IMR-90 (cell line): ENCODE measurements at regions not wholly inside any gene's neighbourhood (a gene's known extent, or its start where the extent isn't known, plus 50 kb on each side); places are given as distances from the start of the nearest gene placed in this dataset.

Experiments used
- ATAC-seq: fragments of 200-7000 bp; cut with Tn5 transposase; 2 replicates; pipeline ENCODE4 v1.9.1; 2020; ENCODE audit warnings: low read depth, mild to moderate bottlenecking, moderate library complexity
- BruUV-seq: library from RNA; stranded (reverse); fragments of 400-500 nt; replicated peaks from 2 replicates; lab custom pipeline; 2021; lab: Mats Ljungman, UMichigan
- CTCF ChIA-PET: fragments of 300-600 bp; formaldehyde crosslinking; extraction: SDS; loops from one replicate; lab custom pipeline; 2021; ENCODE audit warnings: antibody characterized with exemption; lab: Yijun Ruan, JAX
- POLR2A ChIA-PET: fragments of 300-600 bp; sonication (Branson Sonifier 250); formaldehyde crosslinking; loops from one replicate; lab custom pipeline; 2022; ENCODE audit warnings: antibody characterized with exemption; ENCODE audit not compliant: unreplicated experiment; lab: Charles Lee
- DNase-seq: peaks from one replicate; pipeline ENCODE4 v3.0.0; 2013
- H2AFZ ChIP-seq: replicated peaks from 2 replicates; pipeline ENCODE3; 2013; ENCODE audit warnings: low read length, mild to moderate bottlenecking; ENCODE audit not compliant: poor library complexity
- H2AK5ac ChIP-seq: 2 replicates; pipeline ENCODE4 v1.6.1; 2013; ENCODE audit warnings: low read depth, low read length, inconsistent platforms
- H2AK9ac ChIP-seq: replicated peaks from 2 replicates; pipeline ENCODE3; 2013; ENCODE audit warnings: mild to moderate bottlenecking, low read depth, low read length, moderate library complexity; ENCODE audit not compliant: poor library complexity
- H2BK120ac ChIP-seq: 2 replicates; pipeline ENCODE4 v1.6.1; 2013; ENCODE audit warnings: low read depth, low read length, inconsistent platforms
- H2BK15ac ChIP-seq: 3 replicates; pipeline ENCODE4 v1.6.1; 2013; ENCODE audit warnings: low read depth, low read length, inconsistent platforms
- H2BK20ac ChIP-seq: 2 replicates; pipeline ENCODE4 v1.6.1; 2013; ENCODE audit warnings: low read depth, mild to moderate bottlenecking, inconsistent platforms, low read length, moderate library complexity
- H2BK5ac ChIP-seq: 2 replicates; pipeline ENCODE4 v1.6.1; 2013; ENCODE audit warnings: mild to moderate bottlenecking, low read depth, low read length, inconsistent platforms; ENCODE audit not compliant: poor library complexity, severe bottlenecking
- H3K14ac ChIP-seq: replicated peaks from 2 replicates; pipeline ENCODE4 v1.6.1; 2013; ENCODE audit warnings: low read depth, low read length, inconsistent platforms
- H3K18ac ChIP-seq: 2 replicates; pipeline ENCODE4 v1.6.1; 2013; ENCODE audit warnings: low read depth, low read length, control low read depth
- H3K23ac ChIP-seq: 2 replicates; pipeline ENCODE4 v1.6.1; 2013; ENCODE audit warnings: low read depth, low read length, inconsistent platforms
- H3K27ac ChIP-seq: 2 replicates; pipeline ENCODE4 v1.5.1; 2013; ENCODE audit warnings: mild to moderate bottlenecking, control low read depth, low read length; ENCODE audit not compliant: insufficient read depth
- H3K27me3 ChIP-seq: 2 replicates; pipeline ENCODE4 v1.6.1; 2013; ENCODE audit warnings: low read length; ENCODE audit not compliant: control insufficient read depth, insufficient read depth
- H3K36me3 ChIP-seq: 2 replicates; pipeline ENCODE4 v1.6.1; 2013; ENCODE audit warnings: low read length, mixed read lengths; ENCODE audit not compliant: control insufficient read depth, insufficient read depth
- H3K4ac ChIP-seq: 2 replicates; pipeline ENCODE4 v1.6.1; 2013; ENCODE audit warnings: low read depth, low read length, inconsistent platforms
- H3K4me1 ChIP-seq: 2 replicates; pipeline ENCODE4 v1.6.1; 2013; ENCODE audit warnings: low read length, mixed read lengths; ENCODE audit not compliant: control insufficient read depth, insufficient read depth
- H3K4me2 ChIP-seq: 2 replicates; pipeline ENCODE4 v1.6.1; 2013; ENCODE audit warnings: low read depth, mild to moderate bottlenecking, control low read depth, low read length, moderate library complexity
- H3K4me3 ChIP-seq: 2 replicates; pipeline ENCODE4 v1.5.1; 2013; ENCODE audit warnings: low read depth, mild to moderate bottlenecking, control low read depth, low read length, moderate library complexity; ENCODE audit not compliant: insufficient read depth
- H3K56ac ChIP-seq: 2 replicates; pipeline ENCODE4 v1.6.1; 2013; ENCODE audit warnings: low read length, inconsistent platforms; ENCODE audit not compliant: insufficient read depth; ENCODE audit errors: extremely low read depth
- H3K79me1 ChIP-seq, 2 experiments: 2 replicates each; pipeline ENCODE4 v1.6.1; 2013; ENCODE audit warnings: low read length in 2 of 2, inconsistent platforms in 1 of 2, low read depth in 1 of 2
- H3K9ac ChIP-seq: 2 replicates; pipeline ENCODE4 v1.6.1; 2013; ENCODE audit warnings: low read depth, low read length, control low read depth
- H3K9me1 ChIP-seq: 2 replicates; pipeline ENCODE4 v1.6.1; 2013; ENCODE audit warnings: low read length, inconsistent platforms; ENCODE audit not compliant: insufficient read depth
- H3K9me3 ChIP-seq: 2 replicates; pipeline ENCODE4 v1.6.1; 2013; ENCODE audit warnings: low read length; ENCODE audit not compliant: control insufficient read depth, insufficient read depth
- H4K20me1 ChIP-seq: 2 replicates; pipeline ENCODE4 v1.6.1; 2013; ENCODE audit warnings: low read length, inconsistent platforms; ENCODE audit not compliant: insufficient read depth
- H4K5ac ChIP-seq: 2 replicates; pipeline ENCODE4 v1.6.1; 2013; ENCODE audit warnings: mild to moderate bottlenecking, low read depth, low read length, control low read depth
- H4K8ac ChIP-seq, 2 experiments: 2 replicates each; pipeline ENCODE4 v1.6.1; 2013; ENCODE audit warnings: low read depth in 2 of 2, low read length in 2 of 2, control low read depth in 1 of 2, inconsistent platforms in 1 of 2
- H4K91ac ChIP-seq: 2 replicates; pipeline ENCODE4 v1.6.1; 2013; ENCODE audit warnings: low read depth, low read length, inconsistent platforms; ENCODE audit not compliant: insufficient read depth
- BHLHE40 ChIP-seq: fragments of 150-350 bp; IDR thresholded peaks from 2 replicates; pipeline ENCODE4 v1.6.1; 2016; ENCODE audit warnings: mild to moderate bottlenecking, low read depth, low read length
- CEBPB ChIP-seq: IDR thresholded peaks from 2 replicates; pipeline ENCODE4 v1.6.1; 2012; ENCODE audit warnings: low read depth, low read length, improper control_type of control experiment
- CHD1 ChIP-seq: IDR thresholded peaks from 2 replicates; pipeline ENCODE4 v1.6.1; 2012; ENCODE audit warnings: low read depth, low read length, improper control_type of control experiment
- FOS ChIP-seq: fragments of 150-350 bp; IDR thresholded peaks from 2 replicates; pipeline ENCODE4 v1.6.1; 2016; ENCODE audit warnings: low read depth, low read length
- MAFK ChIP-seq: IDR thresholded peaks from 2 replicates; pipeline ENCODE4 v1.6.1; 2012; ENCODE audit warnings: low read depth, low read length, improper control_type of control experiment
- MAZ ChIP-seq: IDR thresholded peaks from 2 replicates; pipeline ENCODE4 v1.6.1; 2012; ENCODE audit warnings: low read depth, mild to moderate bottlenecking, low read length, improper control_type of control experiment, moderate library complexity, borderline replicate concordance
- MXI1 ChIP-seq: IDR thresholded peaks from 2 replicates; pipeline ENCODE4 v1.6.1; 2012; ENCODE audit warnings: low read depth, mild to moderate bottlenecking, low read length, moderate library complexity, borderline replicate concordance
- NFE2L2 ChIP-seq: fragments of 150-350 bp; IDR thresholded peaks from 2 replicates; pipeline ENCODE4 v1.6.1; 2016; ENCODE audit warnings: low read depth, mild to moderate bottlenecking, low read length
- POLR2A ChIP-seq: IDR thresholded peaks from 2 replicates; pipeline ENCODE4 v1.6.1; 2012; ENCODE audit warnings: mild to moderate bottlenecking, low read depth, low read length
- RAD21 ChIP-seq: IDR thresholded peaks from 2 replicates; pipeline ENCODE4 v1.6.1; 2012; ENCODE audit warnings: low read length, improper control_type of control experiment
- RCOR1 ChIP-seq: IDR thresholded peaks from 2 replicates; pipeline ENCODE4 v1.6.1; 2012; ENCODE audit warnings: mild to moderate bottlenecking, low read length, improper control_type of control experiment; ENCODE audit not compliant: insufficient replicate concordance
- RFX5 ChIP-seq: IDR thresholded peaks from 2 replicates; pipeline ENCODE4 v1.8.0; 2012; ENCODE audit warnings: low read depth, mild to moderate bottlenecking, low read length, moderate library complexity
- SMC3 ChIP-seq: fragments of 150-350 bp; IDR thresholded peaks from 2 replicates; pipeline ENCODE4 v1.6.1; 2016; ENCODE audit warnings: low read depth, mild to moderate bottlenecking, antibody characterized with exemption, low read length, moderate library complexity
- WGBS, 2 experiments: methylation state at CpG; one replicate each; pipeline versions ENCODE4 v1.1.5 to v1.1.7; 2013; ENCODE audit warnings: missing lambda C conversion rate in 2 of 2; ENCODE audit not compliant: insufficient read length in 1 of 2; ENCODE audit errors: extremely low coverage in 2 of 2; 5-methylcytosine and 5-hydroxymethylcytosine counted together
- dilution Hi-C: fragments of 300-500 bp; cut with HindIII; formaldehyde crosslinking; loops from one replicate; pipeline ENCODE4 v1.14.3; 2018; ENCODE audit warnings: low sequenced_read_pairs; ENCODE audit not compliant: unreplicated experiment
- in situ Hi-C: fragments of 300-500 bp; cut with MboI; formaldehyde crosslinking; loops from 3 replicates; pipeline ENCODE4 v1.14.3; 2019; ENCODE audit warnings: low sequenced_read_pairs, inconsistent platforms, mixed read lengths
- intact Hi-C: fragments of 100-400 bp; cut with micrococcal nuclease; formaldehyde crosslinking; loops from 2 replicates; pipeline ENCODE4 v1.10.0; 2022
- TF ChIP-seq, protein P1 (sequence below): fragments of 150-350 bp; IDR thresholded peaks from 2 replicates; pipeline ENCODE4 v1.6.1; 2016; ENCODE audit warnings: low read depth, mild to moderate bottlenecking, low read length, moderate library complexity, borderline replicate concordance
- TF ChIP-seq, protein P2 (sequence below): fragments of 150-350 bp; IDR thresholded peaks from 2 replicates; pipeline ENCODE4 v1.6.1; 2017; ENCODE audit warnings: mild to moderate bottlenecking, antibody characterized with exemption, low read length, low read depth
- TF ChIP-seq, protein P3 (sequence below): conservative IDR thresholded peaks from 2 replicates; pipeline ENCODE4 v1.5.1; 2012; ENCODE audit warnings: mild to moderate bottlenecking, low read depth, low read length, improper control_type of control experiment

DNA sequence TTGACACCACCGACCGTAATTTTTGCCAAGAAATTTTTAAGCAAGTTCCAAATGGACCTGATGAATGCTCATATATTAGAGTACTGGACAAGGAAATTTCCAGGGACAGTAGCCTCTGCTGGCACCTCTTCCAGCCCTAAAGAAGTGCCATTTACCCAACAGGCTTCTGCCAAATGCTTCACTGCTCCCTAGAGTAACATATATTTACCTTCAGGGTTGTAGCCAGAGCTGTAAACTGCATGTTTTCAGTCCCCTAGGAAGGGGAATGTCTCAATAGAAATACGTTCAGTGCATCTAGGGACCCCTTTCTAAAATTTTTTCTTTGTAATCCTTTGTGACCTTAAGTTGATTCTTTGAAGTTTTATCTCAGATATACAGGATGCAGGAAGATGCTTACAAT, 143.1 kb upstream of the SMAD1 start:
- Histone ChIP-seq H3K4me1 (no peaks in the 10 kb centered on the region), H2AK5ac (no peak overlapping the region), H3K27ac (no peak overlapping the region), H3K36me3 (no peaks in the 10 kb centered on the region), H3K18ac (no peak overlapping the region), H3K79me1 (no peaks in the 10 kb centered on the region), H2BK120ac (no peak overlapping the region), H3K9me3 (no peaks in the 10 kb centered on the region), H3K4me3 (no peak overlapping the region), H3K9me1 (no peaks in the 10 kb centered on the region), H2AK9ac (no peak overlapping the region), H4K8ac (no peak overlapping the region), H3K4ac (no peak overlapping the region), H3K27me3 (no peaks in the 10 kb centered on the region), H3K14ac (no peak overlapping the region), H3K4me2 (no peak overlapping the region), H3K9ac (no peak overlapping the region), H3K56ac (no peak overlapping the region), H2BK15ac (no peak overlapping the region), H4K91ac (no peak overlapping the region), H2AFZ (no peak overlapping the region), H2BK20ac (no peak overlapping the region), H2BK5ac (no peak overlapping the region), H3K23ac (no peak overlapping the region), H4K20me1 (no peaks in the 10 kb centered on the region), H4K5ac (no peak overlapping the region)
- BruUV-seq: no TSS peak
- ATAC-seq (no peak), DNase-seq (no peak)
- TF ChIP-seq SMC3: no peak
- no peak for TF ChIP-seq BHLHE40
- TF ChIP-seq RFX5: no peak
- TF ChIP-seq, protein P1, sequence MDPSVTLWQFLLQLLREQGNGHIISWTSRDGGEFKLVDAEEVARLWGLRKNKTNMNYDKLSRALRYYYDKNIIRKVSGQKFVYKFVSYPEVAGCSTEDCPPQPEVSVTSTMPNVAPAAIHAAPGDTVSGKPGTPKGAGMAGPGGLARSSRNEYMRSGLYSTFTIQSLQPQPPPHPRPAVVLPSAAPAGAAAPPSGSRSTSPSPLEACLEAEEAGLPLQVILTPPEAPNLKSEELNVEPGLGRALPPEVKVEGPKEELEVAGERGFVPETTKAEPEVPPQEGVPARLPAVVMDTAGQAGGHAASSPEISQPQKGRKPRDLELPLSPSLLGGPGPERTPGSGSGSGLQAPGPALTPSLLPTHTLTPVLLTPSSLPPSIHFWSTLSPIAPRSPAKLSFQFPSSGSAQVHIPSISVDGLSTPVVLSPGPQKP: no peak
- no peak for TF ChIP-seq MXI1
- TF ChIP-seq NFE2L2: no peak
- no peak for TF ChIP-seq RAD21
- TF ChIP-seq CHD1: no peak
- TF ChIP-seq MAFK: no peak
- no peak for TF ChIP-seq MAZ
- no peak for TF ChIP-seq CEBPB
- no peak for TF ChIP-seq FOS
- TF ChIP-seq, protein P2, sequence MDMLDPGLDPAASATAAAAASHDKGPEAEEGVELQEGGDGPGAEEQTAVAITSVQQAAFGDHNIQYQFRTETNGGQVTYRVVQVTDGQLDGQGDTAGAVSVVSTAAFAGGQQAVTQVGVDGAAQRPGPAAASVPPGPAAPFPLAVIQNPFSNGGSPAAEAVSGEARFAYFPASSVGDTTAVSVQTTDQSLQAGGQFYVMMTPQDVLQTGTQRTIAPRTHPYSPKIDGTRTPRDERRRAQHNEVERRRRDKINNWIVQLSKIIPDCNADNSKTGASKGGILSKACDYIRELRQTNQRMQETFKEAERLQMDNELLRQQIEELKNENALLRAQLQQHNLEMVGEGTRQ: no peak
- no peak for TF ChIP-seq RCOR1
- TF ChIP-seq POLR2A: no peak
- TF ChIP-seq, protein P3, sequence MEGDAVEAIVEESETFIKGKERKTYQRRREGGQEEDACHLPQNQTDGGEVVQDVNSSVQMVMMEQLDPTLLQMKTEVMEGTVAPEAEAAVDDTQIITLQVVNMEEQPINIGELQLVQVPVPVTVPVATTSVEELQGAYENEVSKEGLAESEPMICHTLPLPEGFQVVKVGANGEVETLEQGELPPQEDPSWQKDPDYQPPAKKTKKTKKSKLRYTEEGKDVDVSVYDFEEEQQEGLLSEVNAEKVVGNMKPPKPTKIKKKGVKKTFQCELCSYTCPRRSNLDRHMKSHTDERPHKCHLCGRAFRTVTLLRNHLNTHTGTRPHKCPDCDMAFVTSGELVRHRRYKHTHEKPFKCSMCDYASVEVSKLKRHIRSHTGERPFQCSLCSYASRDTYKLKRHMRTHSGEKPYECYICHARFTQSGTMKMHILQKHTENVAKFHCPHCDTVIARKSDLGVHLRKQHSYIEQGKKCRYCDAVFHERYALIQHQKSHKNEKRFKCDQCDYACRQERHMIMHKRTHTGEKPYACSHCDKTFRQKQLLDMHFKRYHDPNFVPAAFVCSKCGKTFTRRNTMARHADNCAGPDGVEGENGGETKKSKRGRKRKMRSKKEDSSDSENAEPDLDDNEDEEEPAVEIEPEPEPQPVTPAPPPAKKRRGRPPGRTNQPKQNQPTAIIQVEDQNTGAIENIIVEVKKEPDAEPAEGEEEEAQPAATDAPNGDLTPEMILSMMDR: no peak
- ChIA-PET POLR2A (no interaction called here), CTCF (interaction anchor here (1.1 kb wide), 1 partner anchor 12 kb away, joined by 3 read pairs; no protein-coding TSS in a partner anchor)
- dilution Hi-C loops: no loop called here
- intact Hi-C loops: no loop called here
- in situ Hi-C loops: no loop called here
- no CpG with 5 or more reads among the region's 3 CpGs for WGBS, 2 experiments
